T-cell (primary cell): ENCODE measurements at regions not wholly inside any gene's neighbourhood (a gene's known extent, or its start where the extent isn't known, plus 50 kb on each side); places are given as distances from the start of the nearest gene placed in this dataset.
"Not testable (repeated sequence)": the region's sequence is repeated elsewhere in the genome, so short reads cannot be mapped to it uniquely, and the experiment has no call there.

Source experiments
- ATAC-seq, 4 experiments: fragments of 200-7000 bp in 3 of 4; fragments of 150-1000 bp in 1 of 4; cut with Tn5 transposase; replicated peaks in 1 of 4; 1 replicate in 3 of 4; 2 replicates in 1 of 4; pipeline ENCODE4 v1.10.0; 2021; ENCODE audit warnings: moderate library complexity in 3 of 4, mild to moderate bottlenecking in 2 of 4, moderate number of reproducible peaks in 1 of 4
- CTCF ChIA-PET, 2 donors: fragments of 300-600 bp; sonication (Branson Sonifier 250); formaldehyde crosslinking; loops; one replicate each; lab custom pipeline; 2022; ENCODE audit warnings: antibody characterized with exemption in 2 of 2; lab: Charles Lee
- POLR2A ChIA-PET, 2 donors: fragments of 300-600 bp; sonication (Branson Sonifier 250); formaldehyde crosslinking; loops; one replicate each; lab custom pipeline; 2022; ENCODE audit warnings: antibody characterized with exemption in 2 of 2; lab: Charles Lee
- DNase-seq, 35 experiments: peaks; one replicate each; pipeline versions ENCODE4 v3.0.0 to v3.0.0-alpha.2; 2013 to 2023
- H3K27ac ChIP-seq: one replicate; pipeline ENCODE4 v1.5.1; 2013; ENCODE audit warnings: low read length
- H3K27me3 ChIP-seq, 2 experiments: replicated peaks in 1 of 2; 1 replicate in 1 of 2; 2 replicates in 1 of 2; pipeline versions ENCODE4 v1.6.1 to v1.7.0; 2013; ENCODE audit warnings: low read length in 1 of 2, mixed read lengths in 1 of 2; ENCODE audit not compliant: control insufficient read depth in 2 of 2, insufficient read depth in 2 of 2; ENCODE audit errors: extremely low read depth in 1 of 2
- H3K36me3 ChIP-seq, 2 donors: 1 replicate in 1 of 2; 2 replicates in 1 of 2; pipeline versions ENCODE4 v1.6.1 to v1.7.0; 2013; ENCODE audit warnings: low read length in 1 of 2; ENCODE audit not compliant: control insufficient read depth in 2 of 2, insufficient read depth in 1 of 2; ENCODE audit errors: extremely low read depth in 1 of 2
- H3K4me1 ChIP-seq, 2 experiments: 1 replicate in 1 of 2; 2 replicates in 1 of 2; pipeline versions ENCODE4 v1.6.1 to v1.7.0; 2013; ENCODE audit warnings: low read length in 2 of 2, mixed read lengths in 1 of 2; ENCODE audit not compliant: insufficient read depth in 2 of 2, control insufficient read depth in 1 of 2; ENCODE audit errors: extremely low read depth in 1 of 2
- H3K4me3 ChIP-seq, 2 donors: 1 replicate in 1 of 2; 2 replicates in 1 of 2; pipeline versions ENCODE4 v1.5.1 to v1.7.0; 2013; ENCODE audit warnings: mild to moderate bottlenecking in 2 of 2, low read length in 1 of 2, moderate library complexity in 1 of 2; ENCODE audit not compliant: control insufficient read depth in 1 of 2; ENCODE audit errors: extremely low read depth in 1 of 2
- H3K9me3 ChIP-seq: 2 replicates; pipeline ENCODE4 v1.7.0; 2013
- H3K27ac Mint-ChIP-seq, 2 donors: one replicate each; pipeline ENCODE4 v1.8.0; 2020 to 2021; ENCODE audit warnings: mild to moderate bottlenecking in 2 of 2, mixed read lengths in 2 of 2
- H3K27me3 Mint-ChIP-seq, 2 donors: one replicate each; pipeline ENCODE4 v1.8.0; 2021 to 2022; ENCODE audit warnings: mixed read lengths in 2 of 2
- H3K36me3 Mint-ChIP-seq: one replicate; pipeline ENCODE4 v1.8.0; 2021; ENCODE audit warnings: mixed read lengths
- H3K4me1 Mint-ChIP-seq, 3 donors: one replicate each; pipeline ENCODE4 v1.8.0; 2020 to 2022; ENCODE audit warnings: mixed read lengths in 3 of 3, mild to moderate bottlenecking in 1 of 3
- H3K4me3 Mint-ChIP-seq, 3 donors: one replicate each; pipeline ENCODE4 v1.8.0; 2020 to 2022; ENCODE audit warnings: mild to moderate bottlenecking in 3 of 3, mixed read lengths in 3 of 3, moderate library complexity in 3 of 3
- H3K9me3 Mint-ChIP-seq, 3 donors: one replicate each; pipeline ENCODE4 v1.8.0; 2020 to 2022; ENCODE audit warnings: mixed read lengths in 3 of 3
- WGBS: methylation state at CpG from one replicate; pipeline ENCODE4 v1.1.5; 2013; ENCODE audit warnings: missing lambda C conversion rate; ENCODE audit not compliant: insufficient coverage; 5-methylcytosine and 5-hydroxymethylcytosine counted together

DNA sequence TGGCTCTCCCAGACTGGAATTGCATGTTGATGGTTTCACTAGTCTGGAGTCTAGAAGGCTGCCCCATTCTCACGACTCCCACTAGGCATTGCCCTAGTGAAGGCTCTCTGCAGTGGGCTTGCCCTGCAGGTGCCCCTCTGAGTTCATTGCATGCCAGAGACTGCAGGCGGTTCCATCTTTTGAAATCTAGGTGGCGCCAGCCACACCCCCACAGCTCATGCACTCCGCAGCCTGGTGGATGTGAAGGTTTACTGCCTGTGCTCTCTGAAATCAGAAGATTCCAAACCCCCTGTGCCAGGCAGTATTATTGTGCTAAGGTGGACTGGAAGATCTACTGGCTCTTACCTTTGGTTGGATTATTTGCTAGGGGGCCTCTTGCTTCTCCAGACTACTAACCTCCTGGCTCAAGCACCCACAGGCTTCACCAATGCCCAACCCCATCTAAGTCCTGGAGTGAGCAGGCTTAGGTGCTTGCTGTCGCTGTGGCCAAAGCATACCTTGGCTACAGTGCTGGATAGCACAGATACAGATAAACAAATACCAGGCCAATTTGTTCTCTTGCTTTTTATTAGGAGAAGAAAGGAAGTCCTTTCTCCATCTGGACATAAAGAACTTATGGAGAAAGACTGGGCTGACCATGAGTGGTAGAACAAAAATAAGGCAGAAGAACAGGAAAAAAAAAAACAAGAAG lies 83.5 kb upstream of the SIM2 start:
- WGBS, result 100% methylated on average over 1 of the region's 5 CpGs
- POLR2A ChIA-PET, result no interaction called here

DNA sequence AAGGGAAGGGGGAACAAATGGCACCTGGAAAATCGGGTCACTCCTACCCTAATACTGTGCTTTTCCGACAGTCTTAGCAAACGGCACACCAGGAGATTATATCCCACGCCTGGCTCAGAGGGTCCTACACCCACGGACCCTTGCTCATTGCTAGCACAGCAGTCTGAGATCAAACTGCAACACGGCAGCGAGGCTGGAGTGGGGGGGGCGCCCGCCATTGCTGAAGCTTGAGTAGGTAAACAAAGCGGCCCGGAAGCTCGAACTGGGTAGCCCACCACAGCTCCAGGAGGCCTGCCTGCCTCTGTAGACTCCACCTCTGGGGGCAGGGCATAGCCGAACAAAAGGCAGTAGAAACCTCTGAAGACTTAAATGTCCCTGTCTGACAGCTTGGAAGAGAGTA lies 82.1 kb upstream of the SIM2 start:
- H3K27ac Mint-ChIP-seq, POLR2A ChIA-PET, H3K4me3 Mint-ChIP-seq, H3K4me3 ChIP-seq, H3K4me1 Mint-ChIP-seq, CTCF ChIA-PET, ATAC-seq, H3K36me3 Mint-ChIP-seq, H3K9me3 ChIP-seq, H3K27ac ChIP-seq, H3K36me3 ChIP-seq, H3K4me1 ChIP-seq, DNase-seq: not testable (repeated sequence)
- 89% methylated on average over 4 of the region's 13 CpGs for WGBS
- peaks cover 0 to 30% of the 10 kb centered on the region in 2 donors for H3K27me3 Mint-ChIP-seq
- H3K9me3 Mint-ChIP-seq, result peaks cover 4 to 12% (median 4%) of the 10 kb centered on the region in 3 donors
- H3K27me3 ChIP-seq, result peaks cover 0 to 26% of the 10 kb centered on the region in 2 experiments

More for the DNA sequence above, 83.5 kb upstream of the SIM2 start:
- DNase-seq (no peak), ATAC-seq (no peak)
- Mint-ChIP-seq H3K36me3 (no peaks in the 10 kb centered on the region), H3K9me3 (peaks cover 4 to 13% (median 5%) of the 10 kb centered on the region in 3 donors), H3K27ac (no peak overlapping the region), H3K4me1 (no peaks in the 10 kb centered on the region), H3K27me3 (peaks cover 0 to 30% of the 10 kb centered on the region in 2 donors), H3K4me3 (no peak overlapping the region)
- Histone ChIP-seq H3K36me3 (no peaks in the 10 kb centered on the region), H3K4me1 (no peaks in the 10 kb centered on the region), H3K27me3 (peaks cover 0 to 26% of the 10 kb centered on the region in 2 experiments), H3K9me3 (peaks cover 4% of the 10 kb centered on the region), H3K4me3 (no peak overlapping the region), H3K27ac (no peak overlapping the region)
- CTCF ChIA-PET, result no interaction called here

DNA sequence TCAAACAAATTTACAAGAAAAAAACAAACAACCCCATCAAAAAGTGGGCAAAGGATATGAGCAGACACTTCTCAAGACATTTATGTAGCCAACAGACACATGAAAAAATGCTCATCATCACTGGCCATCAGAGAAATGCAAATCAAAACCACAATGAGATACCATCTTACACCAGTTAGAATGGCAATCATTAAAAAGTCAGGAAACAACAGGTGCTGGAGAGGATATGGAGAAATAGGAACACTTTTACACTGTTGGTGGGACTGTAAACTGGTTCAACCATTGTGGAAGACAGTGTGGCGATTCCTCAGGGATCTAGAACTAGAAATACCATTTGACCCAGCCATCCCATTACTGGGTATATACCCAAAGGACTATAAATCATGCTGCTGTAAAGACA lies 77.1 kb upstream of the SIM2 start:
- H3K27me3 ChIP-seq, H3K9me3 ChIP-seq, H3K4me3 Mint-ChIP-seq, H3K4me1 ChIP-seq, H3K36me3 Mint-ChIP-seq, CTCF ChIA-PET, H3K4me1 Mint-ChIP-seq, H3K27ac Mint-ChIP-seq, DNase-seq, H3K4me3 ChIP-seq, ATAC-seq, H3K27ac ChIP-seq, H3K36me3 ChIP-seq, H3K27me3 Mint-ChIP-seq, POLR2A ChIA-PET: not testable (repeated sequence)
- no CpG with 5 or more reads among the region's 1 CpG for WGBS
- H3K9me3 Mint-ChIP-seq, result peaks cover 4 to 22% (median 8%) of the 10 kb centered on the region in 3 donors

DNA sequence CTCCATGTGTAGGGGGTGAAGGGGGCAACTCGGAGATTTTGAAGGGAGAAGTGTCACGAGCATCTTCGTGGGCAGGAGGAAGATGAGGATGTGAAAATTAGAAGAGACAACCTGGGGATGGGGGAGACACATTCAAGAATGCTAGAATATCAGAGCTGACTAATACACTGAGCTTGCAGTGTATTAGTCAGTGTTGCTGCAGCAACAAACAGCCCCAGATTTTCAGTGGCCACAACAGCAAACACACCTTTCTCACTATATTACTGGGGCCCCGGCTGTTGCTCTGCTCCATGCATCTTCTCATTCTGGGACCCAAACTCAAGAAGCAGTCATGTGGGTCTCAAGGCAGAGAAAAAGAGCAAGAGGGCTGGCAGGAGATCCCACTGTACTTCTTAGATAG lies 74.8 kb upstream of the SIM2 start:
- Mint-ChIP-seq H3K9me3 (peaks cover 4 to 21% (median 8%) of the 10 kb centered on the region in 3 donors), H3K27me3 (peaks cover 0 to 5% of the 10 kb centered on the region in 2 donors), H3K4me1 (no peaks in the 10 kb centered on the region), H3K27ac (no peak overlapping the region), H3K4me3 (no peak overlapping the region), H3K36me3 (no peaks in the 10 kb centered on the region)
- H3K9me3 ChIP-seq, result no peaks in the 10 kb centered on the region
- 100% methylated on average over 1 of the region's 4 CpGs for WGBS
- peaks cover 0 to 3% of the 10 kb centered on the region in 2 experiments for H3K27me3 ChIP-seq
- POLR2A ChIA-PET, result no interaction called here
- no peak overlapping the region for H3K27ac ChIP-seq
- ATAC-seq (no peak), DNase-seq (no peak)
- no peaks in the 10 kb centered on the region for H3K36me3 ChIP-seq
- no peaks in the 10 kb centered on the region for H3K4me1 ChIP-seq
- no peak overlapping the region for H3K4me3 ChIP-seq
- CTCF ChIA-PET, result no interaction called here

DNA sequence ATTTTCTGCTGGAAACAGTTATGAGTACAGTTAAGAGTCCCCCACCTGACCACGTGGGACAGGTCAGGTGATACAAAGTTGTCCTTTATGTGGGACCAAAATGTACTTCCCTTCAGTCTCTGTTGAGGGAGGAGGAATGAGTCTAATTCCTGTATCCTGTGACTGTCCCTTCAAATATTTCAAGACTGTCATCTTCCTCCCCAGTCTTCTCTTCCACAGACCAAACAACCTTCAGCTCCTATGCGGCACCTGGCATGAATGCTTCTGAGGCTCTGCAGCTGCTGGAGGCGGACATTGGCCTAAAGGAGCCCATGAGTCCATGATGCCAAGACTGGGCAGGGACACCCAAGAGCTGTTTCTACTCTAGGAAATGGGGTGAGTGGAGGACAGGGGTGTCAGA lies 72.1 kb upstream of the SIM2 start:
- peaks cover 0 to 5% (median 0%) of the 10 kb centered on the region in 3 donors for H3K4me1 Mint-ChIP-seq
- H3K27me3 Mint-ChIP-seq, result peaks cover 0 to 13% of the 10 kb centered on the region in 2 donors
- Histone ChIP-seq H3K27me3 (peaks cover 0 to 18% of the 10 kb centered on the region in 2 experiments), H3K4me1 (no peaks in the 10 kb centered on the region), H3K4me3 (no peak overlapping the region), H3K36me3 (no peaks in the 10 kb centered on the region), H3K9me3 (no peaks in the 10 kb centered on the region), H3K27ac (no peak overlapping the region)
- 89% methylated on average over 2 of the region's 3 CpGs for WGBS
- ATAC-seq, result no peak
- DNase-seq, result no peak
- no peak overlapping the region for H3K4me3 Mint-ChIP-seq
- no peaks in the 10 kb centered on the region for H3K36me3 Mint-ChIP-seq
- peaks cover 0 to 16% (median 4%) of the 10 kb centered on the region in 3 donors for H3K9me3 Mint-ChIP-seq
- ChIA-PET POLR2A (no interaction called here), CTCF (no interaction called here)
- H3K27ac Mint-ChIP-seq, result no peak overlapping the region

DNA sequence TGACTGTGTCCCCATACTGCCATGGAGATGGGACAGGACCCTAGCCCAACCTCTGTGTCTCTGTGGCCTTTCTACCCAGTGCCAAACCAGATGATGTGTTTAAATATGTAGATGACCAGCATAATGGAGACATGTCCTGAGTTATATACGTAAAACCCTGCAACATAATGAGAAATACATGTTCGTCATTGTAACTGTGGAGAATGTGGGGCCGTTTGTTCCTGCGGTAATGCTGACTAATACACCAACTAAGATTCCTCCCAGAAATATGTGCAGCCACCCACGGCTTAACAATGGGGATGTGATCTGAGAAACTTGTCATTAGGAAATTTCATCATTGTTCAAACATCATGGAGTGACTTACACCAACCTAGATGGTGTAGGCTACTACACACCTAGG lies 71.7 kb upstream of the SIM2 start:
- Mint-ChIP-seq H3K9me3 (peaks cover 0 to 16% (median 4%) of the 10 kb centered on the region in 3 donors), H3K4me3 (no peak overlapping the region), H3K27me3 (peaks cover 0 to 13% of the 10 kb centered on the region in 2 donors), H3K4me1 (peaks cover 0 to 5% (median 0%) of the 10 kb centered on the region in 3 donors), H3K27ac (no peak overlapping the region), H3K36me3 (no peaks in the 10 kb centered on the region)
- no peaks in the 10 kb centered on the region for H3K4me1 ChIP-seq
- H3K27me3 ChIP-seq, result peaks cover 0 to 18% of the 10 kb centered on the region in 2 experiments
- H3K27ac ChIP-seq, result no peak overlapping the region
- DNase-seq (no peak), ATAC-seq (no peak)
- H3K36me3 ChIP-seq, result no peaks in the 10 kb centered on the region
- ChIA-PET CTCF (no interaction called here), POLR2A (no interaction called here)
- no CpG with 5 or more reads among the region's 5 CpGs for WGBS
- H3K4me3 ChIP-seq, result no peak overlapping the region
- no peaks in the 10 kb centered on the region for H3K9me3 ChIP-seq
